KMS-11 (cell line): ENCODE measurements at regions not wholly inside any gene's neighbourhood (a gene's known extent, or its start where the extent isn't known, plus 50 kb on each side); places are given as distances from the start of the nearest gene placed in this dataset.

ENCODE experiments used
- H2AFZ ChIP-seq: fragments of 200-600 bp; sonication (generic); 2 replicates; pipeline ENCODE4 v1.6.1; 2016; ENCODE audit warnings: antibody characterized with exemption, mixed run types, low read depth
- H3K27ac ChIP-seq: fragments of 200-600 bp; sonication (generic); 2 replicates; pipeline ENCODE4 v1.6.1; 2016; ENCODE audit warnings: mild to moderate bottlenecking, mixed run types
- H3K27me3 ChIP-seq: fragments of 200-600 bp; sonication (generic); 2 replicates; pipeline ENCODE4 v1.6.1; 2017; ENCODE audit warnings: mild to moderate bottlenecking, low read depth, mixed run types, moderate library complexity; ENCODE audit not compliant: insufficient read depth
- H3K36me3 ChIP-seq: fragments of 200-600 bp; sonication (generic); 2 replicates; pipeline ENCODE4 v1.6.1; 2017; ENCODE audit warnings: mild to moderate bottlenecking, mixed run types; ENCODE audit not compliant: insufficient read depth
- H3K4me1 ChIP-seq: fragments of 200-600 bp; sonication (generic); 2 replicates; pipeline ENCODE4 v1.6.1; 2016; ENCODE audit warnings: mild to moderate bottlenecking, low read depth, mixed run types; ENCODE audit not compliant: poor library complexity, severe bottlenecking
- H3K4me2 ChIP-seq: fragments of 200-600 bp; sonication (generic); 2 replicates; pipeline ENCODE4 v1.7.0; 2016; ENCODE audit warnings: mild to moderate bottlenecking, mixed run types
- H3K4me3 ChIP-seq: fragments of 200-600 bp; sonication (generic); IDR thresholded peaks from 2 replicates; pipeline ENCODE4 v1.6.1; 2017; ENCODE audit warnings: low read depth, low read length, mixed read lengths; ENCODE audit not compliant: insufficient read depth
- H3K79me2 ChIP-seq: fragments of 200-600 bp; sonication (generic); 2 replicates; pipeline ENCODE4 v1.6.1; 2016; ENCODE audit warnings: low read depth, mixed run types; ENCODE audit not compliant: insufficient read depth
- H3K9ac ChIP-seq: fragments of 200-600 bp; sonication (generic); 2 replicates; pipeline ENCODE4 v1.6.1; 2016; ENCODE audit warnings: mild to moderate bottlenecking, mixed run types
- H4K20me1 ChIP-seq: fragments of 200-600 bp; sonication (generic); 2 replicates; pipeline ENCODE4 v1.6.1; 2016; ENCODE audit warnings: mild to moderate bottlenecking, mixed run types; ENCODE audit not compliant: insufficient read depth
- CTCF ChIP-seq: fragments of 200-600 bp; sonication (generic); conservative IDR thresholded peaks from 2 replicates; pipeline ENCODE4 v1.6.1; 2017; ENCODE audit warnings: low read depth, mild to moderate bottlenecking, antibody characterized with exemption, low read length, moderate library complexity, mixed read lengths

GRCh38 chr13:54004026-54004699 is 975.5 kb downstream of the OLFM4 start:
- no peak for TF ChIP-seq CTCF

GRCh38 chr13:54016542-54016941 is 987.9 kb downstream of the OLFM4 start:
- no peak overlapping the region for H3K4me2 ChIP-seq
- H3K27me3 ChIP-seq: no peaks in the 10 kb centered on the region
- no peak overlapping the region for H3K9ac ChIP-seq
- no peak for TF ChIP-seq CTCF
- H3K4me3 ChIP-seq: no peak overlapping the region
- no peaks in the 10 kb centered on the region for H3K36me3 ChIP-seq
- H4K20me1 ChIP-seq: no peaks in the 10 kb centered on the region
- H3K79me2 ChIP-seq: no peaks in the 10 kb centered on the region
- no peak overlapping the region for H3K27ac ChIP-seq
- H3K4me1 ChIP-seq: no peaks in the 10 kb centered on the region
- H2AFZ ChIP-seq: no peak overlapping the region

More at GRCh38 chr13:54004026-54004699, 975.5 kb downstream of the OLFM4 start:
- H4K20me1 ChIP-seq: no peaks in the 10 kb centered on the region
- peak overlapping the region; percentile 33 for H3K4me2 ChIP-seq
- no peaks in the 10 kb centered on the region for H3K79me2 ChIP-seq
- peak overlapping the region; percentile 40 for H2AFZ ChIP-seq
- H3K9ac ChIP-seq: no peak overlapping the region; the same call in 1 of the 2 replicates
- no peaks in the 10 kb centered on the region for H3K27me3 ChIP-seq
- peak overlapping the region; percentile 64 for H3K27ac ChIP-seq
- H3K36me3 ChIP-seq: no peaks in the 10 kb centered on the region
- H3K4me3 ChIP-seq: no peak overlapping the region
- H3K4me1 ChIP-seq: peaks cover 21% of the 10 kb centered on the region

GRCh38 chr13:54018485-54018884 is 989.9 kb downstream of the OLFM4 start:
- no peaks in the 10 kb centered on the region for H3K79me2 ChIP-seq
- H3K4me2 ChIP-seq: no peak overlapping the region
- H3K27me3 ChIP-seq: no peaks in the 10 kb centered on the region
- no peaks in the 10 kb centered on the region for H4K20me1 ChIP-seq
- TF ChIP-seq CTCF: no peak
- H3K36me3 ChIP-seq: no peaks in the 10 kb centered on the region
- H3K4me3 ChIP-seq: no peak overlapping the region
- H3K9ac ChIP-seq: no peak overlapping the region
- H2AFZ ChIP-seq: no peak overlapping the region
- H3K27ac ChIP-seq: no peak overlapping the region
- no peaks in the 10 kb centered on the region for H3K4me1 ChIP-seq

GRCh38 chr13:54029226-54029625 is 1000.6 kb downstream of the OLFM4 start:
- TF ChIP-seq CTCF: no peak
- Histone ChIP-seq H3K4me2 (no peak overlapping the region), H3K4me1 (no peaks in the 10 kb centered on the region), H3K36me3 (no peaks in the 10 kb centered on the region), H3K9ac (no peak overlapping the region), H3K4me3 (no peak overlapping the region), H3K27ac (no peak overlapping the region), H2AFZ (no peak overlapping the region), H3K79me2 (no peaks in the 10 kb centered on the region), H3K27me3 (no peaks in the 10 kb centered on the region), H4K20me1 (no peaks in the 10 kb centered on the region)
